Liver (tissue), 7 donors: ENCODE measurements at regions not wholly inside any gene's neighbourhood (a gene's known extent, or its start where the extent isn't known, plus 50 kb on each side); places are given as distances from the start of the nearest gene placed in this dataset.

ENCODE experiments used
- DNase-seq: peaks from one replicate; pipeline ENCODE4 v3.0.0-alpha.2; 2017; ENCODE audit warnings: low spot score
- H3K27ac ChIP-seq, 2 donors: one replicate each; pipeline ENCODE4 v1.7.0; 2013; ENCODE audit warnings: inconsistent platforms in 2 of 2, low read length in 2 of 2, control low read depth in 1 of 2, low read depth in 1 of 2, mild to moderate bottlenecking in 1 of 2
- H3K27me3 ChIP-seq, 4 donors: one replicate each; pipeline versions ENCODE4 v1.6.1 to v1.7.0; 2013; ENCODE audit warnings: low read length in 3 of 4, inconsistent platforms in 1 of 4, mild to moderate bottlenecking in 1 of 4, moderate library complexity in 1 of 4; ENCODE audit not compliant: control insufficient read depth in 4 of 4, insufficient read depth in 4 of 4
- H3K36me3 ChIP-seq, 4 donors: one replicate each; pipeline versions ENCODE4 v1.6.1 to v1.7.0; 2013; ENCODE audit warnings: low read length in 3 of 4, mild to moderate bottlenecking in 3 of 4, low read depth in 1 of 4, moderate library complexity in 1 of 4; ENCODE audit not compliant: control insufficient read depth in 4 of 4, insufficient read depth in 3 of 4
- H3K4me1 ChIP-seq, 4 donors: one replicate each; pipeline versions ENCODE4 v1.6.1 to v1.7.0; 2013; ENCODE audit warnings: low read length in 3 of 4, mild to moderate bottlenecking in 3 of 4, moderate library complexity in 1 of 4; ENCODE audit not compliant: control insufficient read depth in 4 of 4, insufficient read depth in 4 of 4
- H3K4me3 ChIP-seq, 3 donors: one replicate each; pipeline versions ENCODE4 v1.6.1 to v1.7.0; 2013; ENCODE audit warnings: low read length in 3 of 3, control low read depth in 1 of 3, low read depth in 1 of 3, mild to moderate bottlenecking in 1 of 3
- H3K9ac ChIP-seq, 2 donors: one replicate each; pipeline ENCODE4 v1.7.0; 2013; ENCODE audit warnings: low read length in 2 of 2, mild to moderate bottlenecking in 2 of 2, moderate library complexity in 2 of 2, control low read depth in 1 of 2, low read depth in 1 of 2
- H3K9me3 ChIP-seq, 4 donors: one replicate each; pipeline versions ENCODE4 v1.6.1 to v1.7.0; 2013; ENCODE audit warnings: low read length in 3 of 4; ENCODE audit not compliant: control insufficient read depth in 4 of 4
- EGR1 ChIP-seq, 2 donors: IDR thresholded peaks; 2 replicates each; pipeline ENCODE4 v1.6.1; 2016 to 2018; ENCODE audit warnings: antibody characterized with exemption in 2 of 2, low read depth in 2 of 2
- FOXA1 ChIP-seq: IDR thresholded peaks from 2 replicates; pipeline ENCODE4 v1.6.1; 2016; ENCODE audit warnings: antibody characterized with exemption
- FOXA2 ChIP-seq: IDR thresholded peaks from 2 replicates; pipeline ENCODE4 v1.6.1; 2016; ENCODE audit warnings: antibody characterized with exemption
- HNF4A ChIP-seq, 2 donors: conservative IDR thresholded peaks; 2 replicates each; pipeline ENCODE4 v1.6.1; 2016; ENCODE audit warnings: antibody characterized with exemption in 2 of 2, mild to moderate bottlenecking in 2 of 2
- HNF4G ChIP-seq: IDR thresholded peaks from 2 replicates; pipeline ENCODE4 v1.6.1; 2016; ENCODE audit warnings: antibody characterized with exemption
- JUND ChIP-seq, 2 donors: IDR thresholded peaks; 2 replicates each; pipeline ENCODE4 v1.6.1; 2016; ENCODE audit warnings: antibody characterized with exemption in 2 of 2
- NR2F2 ChIP-seq: IDR thresholded peaks from 2 replicates; pipeline ENCODE4 v1.6.1; 2016; ENCODE audit warnings: antibody characterized with exemption
- RAD21 ChIP-seq, 2 donors: IDR thresholded peaks; 2 replicates each; pipeline ENCODE4 v1.6.1; 2016; ENCODE audit warnings: antibody characterized with exemption in 2 of 2, mild to moderate bottlenecking in 2 of 2
- REST ChIP-seq: IDR thresholded peaks from 2 replicates; pipeline ENCODE4 v1.6.1; 2016; ENCODE audit warnings: antibody characterized with exemption, mild to moderate bottlenecking
- SP1 ChIP-seq: IDR thresholded peaks from 2 replicates; pipeline ENCODE4 v1.6.1; 2018; ENCODE audit warnings: antibody characterized with exemption, mild to moderate bottlenecking
- TAF1 ChIP-seq: conservative IDR thresholded peaks from 2 replicates; pipeline ENCODE4 v1.6.1; 2016; ENCODE audit warnings: antibody characterized with exemption, mild to moderate bottlenecking
- YY1 ChIP-seq: IDR thresholded peaks from 2 replicates; pipeline ENCODE4 v1.6.1; 2016; ENCODE audit warnings: antibody characterized with exemption, mild to moderate bottlenecking
- ZBTB33 ChIP-seq: IDR thresholded peaks from 2 replicates; pipeline ENCODE4 v1.6.1; 2016; ENCODE audit warnings: antibody characterized with exemption
- WGBS: extraction: QIAGEN DNeasy Blood & Tissue Kit; methylation state at CpG from one replicate; pipeline ENCODE4 v1.1.7; 2013; 5-methylcytosine and 5-hydroxymethylcytosine counted together
- donor health status: healthy.
- donor health status: healthy.
- donor health status: healthy.
- donor health status: healthy.

- no peak for DNase-seq
- TF ChIP-seq YY1 (no peak), EGR1 (IDR thresholded peaks at IDR 0.05; ENCODE audit: low read depth in 2 of 2) (no peak), TAF1 (no peak), HNF4G (no peak)
- Histone ChIP-seq H3K9ac (no peak overlapping the region), H3K27me3 (peaks cover 0 to 3% (median 0%) of the 10 kb centered on the region in 4 donors), H3K4me1 (no peaks in the 10 kb centered on the region), H3K27ac (no peak overlapping the region), H3K9me3 (no peaks in the 10 kb centered on the region), H3K36me3 (no peaks in the 10 kb centered on the region), H3K4me3 (no peak overlapping the region)
- 72% methylated on average over 9 of the region's 9 CpGs for WGBS
Measured at GRCh38 chr11:134975866-134976376, 563.9 kb upstream of the B3GAT1 start.

- DNase-seq, result no peak
- 81% methylated on average over 5 of the region's 5 CpGs for WGBS
- H3K27ac ChIP-seq, result no peak overlapping the region
- no peak overlapping the region for H3K9ac ChIP-seq
- no peaks in the 10 kb centered on the region for H3K9me3 ChIP-seq
- H3K27me3 ChIP-seq, result peaks cover 0 to 4% (median 0%) of the 10 kb centered on the region in 4 donors
- H3K4me1 ChIP-seq, result no peaks in the 10 kb centered on the region
- no peak overlapping the region for H3K4me3 ChIP-seq
- H3K36me3 ChIP-seq, result no peaks in the 10 kb centered on the region
- TF ChIP-seq REST, result no peak
Measured at GRCh38 chr11:134973801-134974200, 561.8 kb upstream of the B3GAT1 start.

- no peak overlapping the region for H3K4me3 ChIP-seq
- no peaks in the 10 kb centered on the region for H3K4me1 ChIP-seq
- WGBS, result 86% methylated on average over 8 of the region's 8 CpGs
- no peak overlapping the region for H3K27ac ChIP-seq
- H3K9me3 ChIP-seq, result no peaks in the 10 kb centered on the region
- TF ChIP-seq HNF4G, result no peak
- no peak for TF ChIP-seq JUND (IDR thresholded peaks at IDR 0.05)
- no peak for TF ChIP-seq REST
- no peak for TF ChIP-seq HNF4A (conservative IDR thresholded peaks at IDR 0.05)
- no peak for TF ChIP-seq RAD21 (IDR thresholded peaks at IDR 0.05)
- no peak for TF ChIP-seq SP1
- no peak for TF ChIP-seq YY1
- TF ChIP-seq FOXA1, result no peak
- no peak for TF ChIP-seq TAF1
- TF ChIP-seq NR2F2, result no peak
- no peak for TF ChIP-seq FOXA2
- no peak for TF ChIP-seq ZBTB33
- no peaks in the 10 kb centered on the region for H3K36me3 ChIP-seq
- H3K9ac ChIP-seq, result no peak overlapping the region
- peaks cover 0 to 4% (median 0%) of the 10 kb centered on the region in 4 donors for H3K27me3 ChIP-seq
- no peak for DNase-seq
Measured at GRCh38 chr11:134971381-134971780, 559.3 kb upstream of the B3GAT1 start.
